GM18951 (cell line): ENCODE measurements at regions not wholly inside any gene's neighbourhood (a gene's known extent, or its start where the extent isn't known, plus 50 kb on each side); places are given as distances from the start of the nearest gene placed in this dataset.

ENCODE experiments used
- POLR2A ChIP-seq: IDR thresholded peaks from 4 replicates; pipeline ENCODE4 v1.6.1; 2011; ENCODE audit warnings: mild to moderate bottlenecking; ENCODE audit not compliant: insufficient read length, insufficient read depth; ENCODE audit errors: extremely low read depth
- in situ Hi-C: fragments of 300-500 bp; cut with MboI; formaldehyde crosslinking; loops from one replicate; pipeline ENCODE4 v1.12.0; 2022; ENCODE audit warnings: low sequenced_read_pairs, mixed read lengths, inconsistent platforms; ENCODE audit not compliant: unreplicated experiment

GRCh38 chr3:161766331-161766730 is 269.7 kb downstream of the OTOL1 start:
- in situ Hi-C loops = no loop called here
- TF ChIP-seq POLR2A = no peak

GRCh38 chr3:161770484-161771386 is 274.1 kb downstream of the OTOL1 start:
- in situ Hi-C loops = no loop called here
- TF ChIP-seq POLR2A = no peak

DNA sequence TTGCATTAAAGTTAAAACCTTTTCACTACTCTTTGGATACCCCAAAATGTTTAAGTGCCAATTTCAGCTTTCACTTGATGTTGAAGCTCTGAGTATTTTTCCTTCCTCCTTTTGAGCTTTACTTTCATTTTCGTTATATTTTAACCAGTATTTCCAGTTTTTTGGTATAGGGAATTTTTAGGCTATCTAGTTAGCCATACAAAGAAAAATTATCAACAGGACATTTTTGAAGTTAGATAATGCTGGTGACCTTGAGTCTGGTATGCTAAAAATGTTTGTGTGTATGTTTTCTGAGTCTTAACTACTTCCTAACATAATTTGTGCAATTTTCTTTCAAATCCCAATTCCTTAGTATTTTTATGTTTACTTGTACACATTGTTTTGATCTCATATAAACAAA is 284.8 kb downstream of the OTOL1 start:
- TF ChIP-seq POLR2A = no peak
- in situ Hi-C loops = no loop called here

GRCh38 chr3:161793194-161793930 is 296.8 kb downstream of the OTOL1 start:
- in situ Hi-C loops = no loop called here
- no peak for TF ChIP-seq POLR2A

DNA sequence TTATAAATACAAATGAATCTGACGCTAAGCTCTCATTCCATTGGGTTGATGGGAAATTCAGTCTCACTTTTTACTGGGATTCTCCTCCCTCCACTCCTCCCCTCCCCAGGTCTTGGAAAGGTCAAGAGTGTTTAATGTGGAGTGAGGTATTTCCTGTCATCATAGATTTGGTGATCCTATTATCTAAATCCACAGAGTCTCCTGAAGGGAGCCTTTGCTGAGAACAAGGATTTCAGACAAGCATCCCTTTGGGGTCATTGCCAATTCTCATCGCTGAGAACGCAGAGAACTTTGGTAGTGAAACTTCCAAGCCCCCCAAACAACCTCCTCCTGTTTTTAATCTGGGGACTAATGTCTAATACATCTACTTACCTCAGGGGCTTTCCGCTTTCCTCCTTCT is 297.9 kb downstream of the OTOL1 start:
- in situ Hi-C loops = no loop called here
- no peak for TF ChIP-seq POLR2A

GRCh38 chr3:161796312-161796711 is 299.7 kb downstream of the OTOL1 start:
- in situ Hi-C loops = no loop called here
- no peak for TF ChIP-seq POLR2A

GRCh38 chr3:161796780-161797179 is 300.2 kb downstream of the OTOL1 start:
- in situ Hi-C loops = no loop called here
- TF ChIP-seq POLR2A = no peak

DNA sequence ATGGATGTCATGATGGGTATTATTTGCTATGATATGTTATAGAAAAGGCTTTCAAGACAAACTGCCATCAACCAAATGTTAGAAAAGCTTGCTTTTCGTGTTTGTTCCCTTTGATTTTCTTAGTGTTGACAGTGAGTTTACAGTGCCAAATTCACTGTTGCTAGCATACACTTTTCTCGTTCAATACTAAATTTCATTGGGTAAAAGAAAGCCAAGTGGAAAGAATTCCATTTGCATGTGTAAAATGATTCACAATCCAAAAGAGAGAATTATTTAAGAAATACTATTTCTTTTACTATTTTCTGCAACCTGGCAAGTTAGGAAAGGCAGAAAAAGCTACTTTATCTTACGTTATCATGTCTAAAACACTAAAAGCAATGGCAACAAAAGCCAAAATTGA is 301.4 kb downstream of the OTOL1 start:
- in situ Hi-C loops = no loop called here
- TF ChIP-seq POLR2A = no peak

DNA sequence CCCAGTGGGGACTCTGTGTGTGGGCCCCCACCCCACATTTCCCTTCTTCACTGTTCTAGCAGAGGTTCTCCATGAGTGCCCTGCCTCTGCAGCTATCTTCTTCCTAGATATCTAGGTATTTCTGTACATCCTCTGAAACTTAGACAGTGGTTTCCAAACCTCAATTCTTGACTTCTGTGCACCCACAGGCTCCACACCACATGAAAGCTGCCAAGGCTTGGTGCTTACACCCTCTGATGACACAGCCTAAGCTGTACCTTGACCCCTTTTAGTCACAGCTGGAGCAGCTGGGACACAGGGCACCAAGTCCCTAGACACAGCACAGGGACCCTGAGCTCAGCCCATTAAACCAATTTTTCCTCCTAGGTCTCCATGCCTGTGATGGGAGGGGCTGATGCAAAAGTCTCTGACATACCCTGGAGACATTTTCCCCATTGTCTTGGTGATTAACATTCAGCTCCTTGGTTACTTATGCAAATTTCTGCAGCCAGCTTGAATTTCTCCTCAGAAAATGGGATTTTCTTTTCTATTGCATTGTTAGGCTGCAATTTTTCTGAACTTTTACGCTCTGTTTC is 304.5 kb downstream of the OTOL1 start:
- in situ Hi-C loops = no loop called here
- no peak for TF ChIP-seq POLR2A

GRCh38 chr3:161818106-161818505 is 321.5 kb downstream of the OTOL1 start:
- no peak for TF ChIP-seq POLR2A
- in situ Hi-C loops = no loop called here

GRCh38 chr3:161821591-161821990 is 325.0 kb downstream of the OTOL1 start:
- no peak for TF ChIP-seq POLR2A
- in situ Hi-C loops = no loop called here

- TF ChIP-seq POLR2A = no peak
- in situ Hi-C loops = no loop called here
Measured at GRCh38 chr3:161822291-161822690, 325.7 kb downstream of the OTOL1 start.

DNA sequence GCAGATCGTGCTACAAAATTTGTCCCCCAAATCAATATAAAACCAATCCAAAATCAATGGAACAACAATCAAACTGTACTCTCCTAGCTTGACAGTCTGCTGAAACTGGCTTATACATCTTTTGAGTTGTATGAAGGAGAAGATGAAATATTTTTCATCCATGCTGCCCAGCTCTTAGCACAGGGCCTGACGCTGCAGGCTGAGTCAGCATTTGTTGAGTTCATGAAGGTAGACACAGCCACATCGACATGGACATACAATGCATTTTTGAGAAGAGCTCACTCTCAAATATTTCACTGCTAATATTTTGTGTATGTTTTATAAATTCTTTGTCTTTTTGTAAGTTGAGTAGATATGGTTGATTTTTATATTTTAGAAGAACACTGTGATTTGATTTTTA is 327.3 kb downstream of the OTOL1 start:
- in situ Hi-C loops = no loop called here
- no peak for TF ChIP-seq POLR2A

DNA sequence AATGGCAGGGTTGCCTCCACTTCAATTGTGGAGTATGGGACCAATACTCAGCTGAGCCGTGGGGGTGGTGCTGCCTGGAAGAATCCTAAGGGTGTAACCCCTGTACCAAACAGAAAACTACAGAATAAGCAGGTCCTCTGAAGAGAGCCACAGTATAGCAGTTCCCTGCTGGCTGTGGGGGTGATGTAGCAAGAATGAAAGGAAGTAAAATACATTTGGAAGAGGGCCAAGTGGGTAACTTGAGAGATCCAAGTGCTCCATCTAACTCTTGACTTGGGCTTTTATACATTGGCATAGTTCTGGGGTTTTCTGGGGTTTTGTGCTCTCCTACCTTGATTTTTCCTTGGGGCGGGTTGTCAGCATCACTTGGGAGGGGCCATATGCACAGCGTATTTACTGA is 341.4 kb downstream of the OTOL1 start:
- TF ChIP-seq POLR2A = no peak
- in situ Hi-C loops = no loop called here

GRCh38 chr3:161848376-161848775 is 351.8 kb downstream of the OTOL1 start:
- TF ChIP-seq POLR2A = no peak
- in situ Hi-C loops = no loop called here
